ENCODE measurements at regions not wholly inside any gene's neighbourhood (a gene's known extent, or its start where the extent isn't known, plus 50 kb on each side); places are given as distances from the start of the nearest gene placed in this dataset.

DNA sequence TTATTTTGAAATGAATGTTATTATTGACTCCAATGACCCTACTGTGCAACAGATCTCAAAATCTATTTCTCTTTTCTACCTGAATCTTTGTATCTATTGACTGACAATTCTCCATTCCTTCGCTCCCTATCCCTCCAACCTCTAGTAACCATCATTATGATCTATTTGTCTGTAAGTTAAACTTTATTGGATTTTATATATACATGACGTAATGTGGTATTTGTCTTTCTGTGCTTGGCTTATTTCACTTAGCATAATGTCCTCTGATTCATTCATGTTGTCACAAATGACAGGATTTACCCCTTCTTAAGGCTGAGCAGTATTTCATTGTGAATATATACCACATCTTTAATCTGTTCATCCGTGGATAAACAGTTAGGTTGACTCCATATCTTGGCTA is 200.4 kb upstream of the SORCS1 start:
- RAD21 ChIA-PET (ENCODE audit: low non-redundant PET in 1 of 2, low total read pairs in 2 of 2, uncharacterized antibody in 2 of 2, unreplicated experiment in 2 of 2), result no interaction called here

More for the DNA sequence above, 200.4 kb upstream of the SORCS1 start:
- H3K9me2 ChIP-seq (ENCODE audit: insufficient read depth), result no peaks in the 10 kb centered on the region
- no peak overlapping the region for H3K4me3 ChIP-seq (replicated peaks in 1 of 2; ENCODE audit: low read depth in 1 of 2, low read length in 2 of 2)
- no peak overlapping the region for H3K4me2 ChIP-seq (ENCODE audit: low read length)
- H3K9ac ChIP-seq (ENCODE audit: low read length), result no peak overlapping the region
- POLR2A ChIA-PET, result no interaction called here
- ATAC-seq (no peak), DNase-seq (ENCODE audit: low read depth, low spot score) (no peak)
- peaks cover 44% of the 10 kb centered on the region in 2 experiments; a peak in 3 of 4 replicates for H3K9me3 ChIP-seq (ENCODE audit: control insufficient read depth in 1 of 2, insufficient read depth in 1 of 2, low read depth in 1 of 2, low read length in 2 of 2)
- H2AFZ ChIP-seq (ENCODE audit: low read depth, low read length, poor library complexity, severe bottlenecking), result no peak overlapping the region
- H4K20me1 ChIP-seq (ENCODE audit: insufficient read depth), result no peaks in the 10 kb centered on the region
- no peaks in the 10 kb centered on the region for H3K79me2 ChIP-seq (ENCODE audit: insufficient read depth, low read length)
- H3K4me1 ChIP-seq (ENCODE audit: control insufficient read depth in 1 of 2, insufficient read depth in 2 of 2, low read length in 2 of 2), result no peaks in the 10 kb centered on the region
- no peak overlapping the region for H3K27ac ChIP-seq (ENCODE audit: low read depth, low read length)
- intact Hi-C loops (cut with micrococcal nuclease), result no loop called here
- H3K27me3 ChIP-seq (ENCODE audit: insufficient read depth, low read length), result no peaks in the 10 kb centered on the region
- H3K36me3 ChIP-seq (ENCODE audit: control insufficient read depth in 1 of 2, insufficient read depth in 2 of 2, low read length in 2 of 2), result no peaks in the 10 kb centered on the region
- TF ChIP-seq ZFX (IDR thresholded peaks at IDR 0.05) (no peak), RAD21 (IDR thresholded peaks at IDR 0.05; ENCODE audit: low read depth) (no peak), EZH2phosphoT487 (IDR thresholded peaks at IDR 0.05; ENCODE audit: borderline replicate concordance) (no peak), EZH2 (IDR thresholded peaks at IDR 0.05) (no peak), EGR1 (IDR thresholded peaks at IDR 0.05; ENCODE audit: low read depth) (no peak), ZNF274 (IDR thresholded peaks at IDR 0.05; ENCODE audit: low read depth, low read length) (no peak), SIN3A (IDR thresholded peaks at IDR 0.05; ENCODE audit: low read depth) (no peak), SP1 (IDR thresholded peaks at IDR 0.05; ENCODE audit: low read depth) (no peak), SRF (IDR thresholded peaks at IDR 0.05; ENCODE audit: low read depth) (no peak), ELF1 (IDR thresholded peaks at IDR 0.05; ENCODE audit: borderline replicate concordance, low read depth) (no peak), JUND (IDR thresholded peaks at IDR 0.05) (no peak), FOSL1 (IDR thresholded peaks at IDR 0.05; ENCODE audit: low read depth) (no peak), POLR2A (IDR thresholded peaks at IDR 0.05; ENCODE audit: borderline replicate concordance, extremely low read depth, insufficient read depth, insufficient read length) (no peak), TCF7L2 (IDR thresholded peaks at IDR 0.05; ENCODE audit: borderline replicate concordance, extremely low read depth, insufficient read depth, insufficient read length) (no peak), CBX3 (IDR thresholded peaks at IDR 0.05; ENCODE audit: low read depth) (no peak), YY1 (IDR thresholded peaks at IDR 0.05; ENCODE audit: extremely low read depth, insufficient replicate concordance, low read depth, low read length) (no peak)
- TF ChIP-seq, protein P1, sequence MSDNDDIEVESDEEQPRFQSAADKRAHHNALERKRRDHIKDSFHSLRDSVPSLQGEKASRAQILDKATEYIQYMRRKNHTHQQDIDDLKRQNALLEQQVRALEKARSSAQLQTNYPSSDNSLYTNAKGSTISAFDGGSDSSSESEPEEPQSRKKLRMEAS (IDR thresholded peaks at IDR 0.05), result no peak
- TF ChIP-seq, protein P2, sequence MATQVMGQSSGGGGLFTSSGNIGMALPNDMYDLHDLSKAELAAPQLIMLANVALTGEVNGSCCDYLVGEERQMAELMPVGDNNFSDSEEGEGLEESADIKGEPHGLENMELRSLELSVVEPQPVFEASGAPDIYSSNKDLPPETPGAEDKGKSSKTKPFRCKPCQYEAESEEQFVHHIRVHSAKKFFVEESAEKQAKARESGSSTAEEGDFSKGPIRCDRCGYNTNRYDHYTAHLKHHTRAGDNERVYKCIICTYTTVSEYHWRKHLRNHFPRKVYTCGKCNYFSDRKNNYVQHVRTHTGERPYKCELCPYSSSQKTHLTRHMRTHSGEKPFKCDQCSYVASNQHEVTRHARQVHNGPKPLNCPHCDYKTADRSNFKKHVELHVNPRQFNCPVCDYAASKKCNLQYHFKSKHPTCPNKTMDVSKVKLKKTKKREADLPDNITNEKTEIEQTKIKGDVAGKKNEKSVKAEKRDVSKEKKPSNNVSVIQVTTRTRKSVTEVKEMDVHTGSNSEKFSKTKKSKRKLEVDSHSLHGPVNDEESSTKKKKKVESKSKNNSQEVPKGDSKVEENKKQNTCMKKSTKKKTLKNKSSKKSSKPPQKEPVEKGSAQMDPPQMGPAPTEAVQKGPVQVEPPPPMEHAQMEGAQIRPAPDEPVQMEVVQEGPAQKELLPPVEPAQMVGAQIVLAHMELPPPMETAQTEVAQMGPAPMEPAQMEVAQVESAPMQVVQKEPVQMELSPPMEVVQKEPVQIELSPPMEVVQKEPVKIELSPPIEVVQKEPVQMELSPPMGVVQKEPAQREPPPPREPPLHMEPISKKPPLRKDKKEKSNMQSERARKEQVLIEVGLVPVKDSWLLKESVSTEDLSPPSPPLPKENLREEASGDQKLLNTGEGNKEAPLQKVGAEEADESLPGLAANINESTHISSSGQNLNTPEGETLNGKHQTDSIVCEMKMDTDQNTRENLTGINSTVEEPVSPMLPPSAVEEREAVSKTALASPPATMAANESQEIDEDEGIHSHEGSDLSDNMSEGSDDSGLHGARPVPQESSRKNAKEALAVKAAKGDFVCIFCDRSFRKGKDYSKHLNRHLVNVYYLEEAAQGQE (IDR thresholded peaks at IDR 0.05; ENCODE audit: low read depth), result no peak
- TF ChIP-seq, protein P3, sequence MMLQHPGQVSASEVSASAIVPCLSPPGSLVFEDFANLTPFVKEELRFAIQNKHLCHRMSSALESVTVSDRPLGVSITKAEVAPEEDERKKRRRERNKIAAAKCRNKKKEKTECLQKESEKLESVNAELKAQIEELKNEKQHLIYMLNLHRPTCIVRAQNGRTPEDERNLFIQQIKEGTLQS (IDR thresholded peaks at IDR 0.05), result no peak
- TF ChIP-seq, protein P4, sequence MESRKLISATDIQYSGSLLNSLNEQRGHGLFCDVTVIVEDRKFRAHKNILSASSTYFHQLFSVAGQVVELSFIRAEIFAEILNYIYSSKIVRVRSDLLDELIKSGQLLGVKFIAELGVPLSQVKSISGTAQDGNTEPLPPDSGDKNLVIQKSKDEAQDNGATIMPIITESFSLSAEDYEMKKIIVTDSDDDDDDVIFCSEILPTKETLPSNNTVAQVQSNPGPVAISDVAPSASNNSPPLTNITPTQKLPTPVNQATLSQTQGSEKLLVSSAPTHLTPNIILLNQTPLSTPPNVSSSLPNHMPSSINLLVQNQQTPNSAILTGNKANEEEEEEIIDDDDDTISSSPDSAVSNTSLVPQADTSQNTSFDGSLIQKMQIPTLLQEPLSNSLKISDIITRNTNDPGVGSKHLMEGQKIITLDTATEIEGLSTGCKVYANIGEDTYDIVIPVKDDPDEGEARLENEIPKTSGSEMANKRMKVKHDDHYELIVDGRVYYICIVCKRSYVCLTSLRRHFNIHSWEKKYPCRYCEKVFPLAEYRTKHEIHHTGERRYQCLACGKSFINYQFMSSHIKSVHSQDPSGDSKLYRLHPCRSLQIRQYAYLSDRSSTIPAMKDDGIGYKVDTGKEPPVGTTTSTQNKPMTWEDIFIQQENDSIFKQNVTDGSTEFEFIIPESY (IDR thresholded peaks at IDR 0.05; ENCODE audit: extremely low read depth, insufficient replicate concordance, low read length), result no peak
- BruUV-seq (replicated peaks), result no TSS peak
- CTCF ChIA-PET, result no interaction called here

Data from HCT116 (cell line).